Upper lobe of left lung (tissue), 4 donors: ENCODE measurements at regions not wholly inside any gene's neighbourhood (a gene's known extent, or its start where the extent isn't known, plus 50 kb on each side); places are given as distances from the start of the nearest gene placed in this dataset.
"Not testable (repeated sequence)": the region's sequence is repeated elsewhere in the genome, so short reads cannot be mapped to it uniquely, and the experiment has no call there.

ENCODE experiments used
- CTCF ChIP-seq, 6 experiments: fragments of 450-650 bp in 4 of 6; fragments of 200-600 bp in 2 of 6; sonication (generic) in 2 of 6; IDR thresholded peaks; one replicate each; pipeline ENCODE4 v1.5.1; 2016 to 2019; ENCODE audit warnings: antibody characterized with exemption in 6 of 6
- POLR2A ChIP-seq, 4 donors: fragments of 450-650 bp; IDR thresholded peaks; one replicate each; pipeline ENCODE4 v1.5.1; 2016 to 2017; ENCODE audit warnings: antibody characterized with exemption in 4 of 4, mild to moderate bottlenecking in 2 of 4
- POLR2AphosphoS5 ChIP-seq, 2 donors: sonication (generic); formaldehyde crosslinking; IDR thresholded peaks; one replicate each; pipeline ENCODE4 v1.5.1; 2017; ENCODE audit warnings: antibody characterized with exemption in 2 of 2

- TF ChIP-seq CTCF, POLR2A, POLR2AphosphoS5 (IDR thresholded peaks at IDR 0.05): not testable (repeated sequence)
Observed at GRCh38 chr9:64888643-64889042, 396.4 kb downstream of the FOXD4L5 start.
